Upper lobe of right lung (tissue), 1 donor: ENCODE measurements at regions not wholly inside any gene's neighbourhood (a gene's known extent, or its start where the extent isn't known, plus 50 kb on each side); places are given as distances from the start of the nearest gene placed in this dataset.

Experiments used
- ATAC-seq: fragments of 200-7000 bp; cut with Tn5 transposase; one replicate; pipeline ENCODE4 v1.9.1; 2020; ENCODE audit warnings: mild to moderate bottlenecking, moderate library complexity
- DNase-seq: peaks from one replicate; pipeline ENCODE4 v3.0.0-alpha.2; 2020
- H3K27ac ChIP-seq: fragments of 200-600 bp; one replicate; pipeline ENCODE4 v1.8.0; 2022
- H3K27me3 ChIP-seq: fragments of 200-600 bp; one replicate; pipeline ENCODE4 v1.8.0; 2022; ENCODE audit warnings: mild to moderate bottlenecking
- H3K36me3 ChIP-seq: fragments of 200-600 bp; one replicate; pipeline ENCODE4 v1.8.0; 2022
- H3K4me1 ChIP-seq: fragments of 200-600 bp; one replicate; pipeline ENCODE4 v1.8.0; 2022
- H3K4me3 ChIP-seq: fragments of 200-600 bp; one replicate; pipeline ENCODE4 v1.8.0; 2022; ENCODE audit warnings: mild to moderate bottlenecking
- H3K9me3 ChIP-seq: fragments of 200-600 bp; one replicate; pipeline ENCODE4 v1.8.0; 2022
- CTCF ChIP-seq: fragments of 200-600 bp; IDR thresholded peaks from one replicate; pipeline ENCODE4 v1.8.0; 2022; ENCODE audit warnings: antibody characterized with exemption
- intact Hi-C: fragments of 100-400 bp; cut with DNase I; formaldehyde crosslinking; loops from one replicate; pipeline ENCODE4 v1.11.0; 2022
- donor health status: DM: no; HTN: yes; CAD: no; lungs with severe emphysema.

GRCh38 chr5:67917561-67917960, 298.0 kb upstream of the PIK3R1 start:
- no peak for TF ChIP-seq CTCF

GRCh38 chr5:67910546-67910945, 305.0 kb upstream of the PIK3R1 start:
- Histone ChIP-seq H3K9me3 (no peaks in the 10 kb centered on the region), H3K4me3 (no peak overlapping the region), H3K4me1 (no peaks in the 10 kb centered on the region), H3K36me3 (no peaks in the 10 kb centered on the region), H3K27me3 (no peaks in the 10 kb centered on the region), H3K27ac (no peak overlapping the region)
- DNase-seq (no peak), ATAC-seq (no peak)
- intact Hi-C loops, result no loop called here
- TF ChIP-seq CTCF, result no peak

More at GRCh38 chr5:67917561-67917960, 298.0 kb upstream of the PIK3R1 start:
- no peak overlapping the region for H3K27ac ChIP-seq
- H3K4me1 ChIP-seq, result no peaks in the 10 kb centered on the region
- no peaks in the 10 kb centered on the region for H3K27me3 ChIP-seq
- H3K4me3 ChIP-seq, result no peak overlapping the region
- no peaks in the 10 kb centered on the region for H3K9me3 ChIP-seq
- H3K36me3 ChIP-seq, result no peaks in the 10 kb centered on the region
- no peak for ATAC-seq
- intact Hi-C loops, result no loop called here
- DNase-seq, result no peak

GRCh38 chr5:67908126-67908765, 307.3 kb upstream of the PIK3R1 start:
- H3K36me3 ChIP-seq, result no peaks in the 10 kb centered on the region
- no peaks in the 10 kb centered on the region for H3K9me3 ChIP-seq
- no peak overlapping the region for H3K27ac ChIP-seq
- DNase-seq (no peak), ATAC-seq (no peak)
- H3K27me3 ChIP-seq, result no peaks in the 10 kb centered on the region
- TF ChIP-seq CTCF, result no peak
- intact Hi-C loops, result no loop called here
- H3K4me1 ChIP-seq, result no peaks in the 10 kb centered on the region
- H3K4me3 ChIP-seq, result no peak overlapping the region

GRCh38 chr5:67904366-67904765, 311.2 kb upstream of the PIK3R1 start:
- Histone ChIP-seq H3K9me3 (no peaks in the 10 kb centered on the region), H3K27me3 (no peaks in the 10 kb centered on the region), H3K27ac (no peak overlapping the region), H3K36me3 (no peaks in the 10 kb centered on the region), H3K4me1 (peaks cover 3% of the 10 kb centered on the region), H3K4me3 (no peak overlapping the region)
- no peak for DNase-seq
- peak; percentile 56 for ATAC-seq
- no peak for TF ChIP-seq CTCF
- intact Hi-C loops, result no loop called here

GRCh38 chr5:67903656-67904055, 311.9 kb upstream of the PIK3R1 start:
- H3K27ac ChIP-seq, result no peak overlapping the region
- DNase-seq, result no peak
- H3K4me3 ChIP-seq, result no peak overlapping the region
- H3K27me3 ChIP-seq, result no peaks in the 10 kb centered on the region
- intact Hi-C loops, result no loop called here
- ATAC-seq, result no peak
- H3K36me3 ChIP-seq, result no peaks in the 10 kb centered on the region
- no peaks in the 10 kb centered on the region for H3K9me3 ChIP-seq
- TF ChIP-seq CTCF, result no peak
- H3K4me1 ChIP-seq, result peaks cover 3% of the 10 kb centered on the region

GRCh38 chr5:67903121-67903520, 312.4 kb upstream of the PIK3R1 start:
- intact Hi-C loops, result no loop called here
- Histone ChIP-seq H3K4me3 (no peak overlapping the region), H3K27ac (no peak overlapping the region), H3K4me1 (peaks cover 3% of the 10 kb centered on the region), H3K9me3 (no peaks in the 10 kb centered on the region), H3K36me3 (no peaks in the 10 kb centered on the region), H3K27me3 (no peaks in the 10 kb centered on the region)
- TF ChIP-seq CTCF, result no peak
- DNase-seq, result no peak
- no peak for ATAC-seq
